HG03039 (cell line): ENCODE measurements at regions not wholly inside any gene's neighbourhood (a gene's known extent, or its start where the extent isn't known, plus 50 kb on each side); places are given as distances from the start of the nearest gene placed in this dataset.
A peak's percentile ranks its signal among the peaks of the same experiment; 100 is the strongest.
"Not testable (repeated sequence)": the region's sequence is repeated elsewhere in the genome, so short reads cannot be mapped to it uniquely, and the experiment has no call there.

Source experiments
- ATAC-seq: cut with Tn5 transposase; IDR thresholded peaks from one replicate; pipeline ENCODE4 v1.9.1; 2021; ENCODE audit warnings: mild to moderate bottlenecking, moderate library complexity; ENCODE audit not compliant: unreplicated experiment

DNA sequence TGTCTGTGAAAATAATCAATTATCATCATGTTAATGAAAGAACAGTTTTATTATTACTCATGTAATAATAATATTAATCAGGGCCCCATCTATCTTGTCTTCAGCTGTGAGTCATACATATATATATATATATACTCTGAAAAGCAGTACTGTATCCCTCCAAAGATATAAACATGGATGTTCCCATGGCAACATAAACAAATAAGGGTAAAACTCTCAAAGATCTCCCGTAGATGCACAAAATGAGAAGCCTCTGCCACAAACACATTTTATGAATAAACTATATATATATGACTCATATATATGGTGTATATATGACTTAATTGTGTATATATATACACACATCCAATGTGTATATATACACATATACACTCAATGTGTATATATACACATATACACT, 163.8 kb upstream of the ARHGEF26 start:
- no peak for ATAC-seq

GRCh38 chr3:153958635-153959595, 162.3 kb upstream of the ARHGEF26 start:
- no peak for ATAC-seq

DNA sequence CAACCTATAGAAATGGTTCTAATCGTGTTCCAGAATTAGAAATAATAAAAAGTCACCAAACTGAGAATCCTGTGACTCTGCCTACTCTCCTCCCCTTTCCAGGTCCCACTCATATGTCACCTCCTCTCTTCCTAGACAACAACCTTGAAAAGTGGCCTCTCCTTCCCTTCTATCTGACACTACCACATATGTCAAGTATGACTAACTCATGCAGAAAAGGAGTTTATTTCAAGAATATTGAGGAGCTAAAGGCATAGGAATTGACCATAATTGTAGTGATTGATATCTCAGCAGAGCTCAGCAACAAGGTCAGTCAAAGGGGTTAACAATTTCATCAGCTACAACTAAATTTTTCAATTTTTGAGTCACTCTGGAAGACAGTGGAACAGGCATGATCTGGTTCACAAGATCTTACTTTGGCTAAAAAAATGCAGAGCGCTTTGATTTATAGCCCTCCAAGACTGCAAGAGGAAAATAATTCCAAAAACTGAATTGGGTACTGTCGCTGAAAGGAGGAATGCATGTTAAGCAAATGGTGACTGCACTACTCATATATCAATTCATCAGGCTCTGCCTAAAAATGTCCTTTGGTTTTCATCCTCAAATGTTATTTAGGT, 160.6 kb upstream of the ARHGEF26 start:
- ATAC-seq, result no peak

DNA sequence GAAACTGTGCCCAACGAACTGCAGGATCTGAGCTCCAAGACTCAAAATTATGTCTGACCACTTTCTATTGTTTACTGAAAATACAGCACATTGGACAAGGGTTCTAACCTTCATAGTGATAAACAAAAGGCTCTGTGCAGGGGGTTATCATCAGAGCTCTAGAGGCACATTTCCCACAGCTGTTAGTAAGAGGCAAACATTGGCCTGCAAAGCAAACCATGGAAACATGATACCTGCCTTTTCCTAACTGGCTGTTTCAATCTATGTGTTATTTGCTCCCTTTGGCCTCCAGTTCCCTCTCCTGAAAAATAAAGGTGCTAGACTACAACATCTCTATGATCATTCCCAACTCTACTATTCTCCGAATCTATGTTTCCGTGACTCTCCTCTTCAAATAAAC, 159.7 kb upstream of the ARHGEF26 start:
- ATAC-seq, result no peak

DNA sequence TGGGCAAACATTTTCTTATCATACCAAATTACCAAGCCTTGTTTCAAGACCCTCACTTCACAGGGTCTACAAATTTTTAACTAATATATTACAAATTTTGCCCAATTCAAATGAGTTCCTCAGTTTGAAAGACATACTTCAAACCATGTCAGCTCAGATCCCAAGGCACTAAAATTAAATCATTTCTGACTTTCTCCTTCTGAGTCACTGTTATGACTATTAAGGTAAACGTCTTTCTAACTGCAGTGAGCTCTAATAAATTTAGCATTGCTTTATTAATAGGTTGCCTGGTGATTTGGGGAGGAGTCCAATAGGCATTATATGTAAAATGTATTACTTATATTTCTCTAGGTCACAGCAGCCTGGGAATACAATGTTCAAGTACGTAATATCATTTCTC, 158.2 kb upstream of the ARHGEF26 start:
- ATAC-seq, result no peak

- peak; percentile 41 for ATAC-seq
Measured at GRCh38 chr3:153967260-153967659, 153.9 kb upstream of the ARHGEF26 start.

DNA sequence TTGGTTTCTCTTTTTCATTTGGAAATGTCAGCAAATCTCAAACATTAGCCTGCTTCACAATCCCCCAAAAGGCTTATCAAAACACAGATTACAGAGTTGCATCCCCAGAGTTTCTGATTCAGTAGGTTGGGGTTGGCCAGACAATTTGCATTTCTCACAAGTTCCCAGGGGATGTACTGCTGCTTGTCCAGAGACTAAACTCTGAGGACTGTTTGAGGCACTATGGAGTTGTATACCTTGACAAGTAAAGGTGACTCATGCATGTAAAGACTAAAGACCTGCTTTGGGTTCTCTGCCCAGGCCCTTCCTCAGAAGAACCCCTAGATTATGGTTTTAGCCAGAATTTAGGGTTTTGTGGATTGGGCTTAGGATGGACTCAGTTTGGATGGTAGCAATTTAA, 151.1 kb upstream of the ARHGEF26 start:
- peak; percentile 38 for ATAC-seq

DNA sequence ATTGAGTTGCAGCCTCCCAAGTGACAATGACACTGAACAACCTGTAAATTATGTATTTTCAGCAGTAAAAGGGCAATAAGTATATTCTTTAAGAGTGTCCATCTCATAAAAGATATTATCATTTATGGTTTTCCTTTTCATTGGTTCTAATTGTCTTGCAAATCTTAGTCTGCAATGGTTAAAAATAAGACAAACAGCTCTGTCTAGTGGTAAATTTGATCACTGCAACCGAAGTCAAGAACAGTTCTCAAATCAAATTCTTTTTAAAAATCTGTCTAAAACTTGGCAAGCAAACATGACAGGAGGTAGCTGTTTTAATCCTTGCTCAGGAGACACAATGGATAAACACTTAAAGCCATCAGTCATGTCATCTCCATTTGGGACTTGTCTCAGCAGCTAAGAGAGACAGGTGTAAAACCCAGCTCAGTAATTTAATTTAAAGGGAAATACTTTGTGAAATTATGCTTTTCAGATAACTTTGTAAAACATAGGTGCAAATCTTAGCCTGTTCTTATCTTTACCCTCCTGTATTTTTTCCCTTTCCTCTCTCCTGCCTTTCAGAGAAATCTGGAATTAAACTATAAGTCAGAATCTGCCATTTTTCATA, 150.3 kb upstream of the ARHGEF26 start:
- no peak for ATAC-seq

DNA sequence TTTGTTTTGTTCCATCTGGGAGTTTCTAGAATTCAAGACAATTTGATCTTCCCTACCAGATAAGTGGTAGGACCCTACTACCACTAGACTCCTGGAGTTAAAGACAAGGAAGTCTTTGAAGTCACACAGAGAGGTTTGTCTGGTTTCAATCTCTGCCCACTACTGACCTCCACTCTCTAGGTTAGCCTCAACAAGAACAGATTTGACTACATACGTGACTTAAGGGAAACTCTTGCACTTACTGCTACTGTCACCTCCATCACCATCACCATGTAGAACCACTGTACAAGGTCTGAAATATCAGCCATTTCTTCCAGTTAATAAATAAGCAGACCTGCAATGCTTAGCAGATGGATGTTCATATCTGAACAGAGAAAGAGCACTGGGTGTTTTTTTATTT, 148.3 kb upstream of the ARHGEF26 start:
- peak; percentile 57 for ATAC-seq

- ATAC-seq, result peak; percentile 40
Measured at GRCh38 chr3:153973722-153974265, 147.4 kb upstream of the ARHGEF26 start.

DNA sequence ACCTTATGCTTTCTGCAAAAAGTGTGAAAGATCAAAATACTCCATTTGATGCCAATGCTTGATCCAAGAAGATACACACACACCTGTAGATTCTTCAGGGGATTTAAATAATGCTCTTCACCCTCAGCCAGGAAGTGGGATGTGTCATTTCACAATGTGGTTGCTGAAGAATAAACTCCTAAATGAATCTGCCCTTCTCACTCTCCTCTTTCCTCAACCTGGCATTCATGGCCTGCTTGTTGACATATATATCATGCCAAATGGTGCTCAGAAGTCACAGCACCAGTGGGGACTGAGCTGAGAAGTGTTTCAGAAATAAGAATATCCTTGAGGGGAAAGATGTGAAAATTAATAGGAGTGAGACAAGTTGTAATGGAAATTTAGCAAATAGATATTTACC, 146.6 kb upstream of the ARHGEF26 start:
- ATAC-seq, result no peak

- ATAC-seq, result no peak
Measured at GRCh38 chr3:153976891-153977554, 144.2 kb upstream of the ARHGEF26 start.

DNA sequence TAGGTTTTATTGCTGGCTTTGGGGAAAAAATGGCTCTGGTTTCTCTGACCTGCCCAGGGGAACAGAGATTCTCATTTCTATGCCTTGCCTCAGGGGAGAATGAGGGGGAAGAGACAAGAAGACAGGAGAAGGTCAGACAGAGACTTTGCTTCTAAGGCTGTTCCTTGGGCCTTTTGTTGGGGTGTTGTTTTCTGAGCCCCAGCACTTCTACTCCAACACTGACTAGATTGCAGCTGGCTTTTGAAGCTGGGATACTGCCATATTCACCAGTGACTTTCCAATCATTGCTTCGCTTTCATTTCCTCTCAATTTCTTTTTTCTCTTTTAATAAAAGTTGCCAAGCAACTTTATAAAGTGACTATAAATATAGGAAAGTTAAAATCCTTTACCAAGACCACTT, 143.2 kb upstream of the ARHGEF26 start:
- no peak for ATAC-seq

DNA sequence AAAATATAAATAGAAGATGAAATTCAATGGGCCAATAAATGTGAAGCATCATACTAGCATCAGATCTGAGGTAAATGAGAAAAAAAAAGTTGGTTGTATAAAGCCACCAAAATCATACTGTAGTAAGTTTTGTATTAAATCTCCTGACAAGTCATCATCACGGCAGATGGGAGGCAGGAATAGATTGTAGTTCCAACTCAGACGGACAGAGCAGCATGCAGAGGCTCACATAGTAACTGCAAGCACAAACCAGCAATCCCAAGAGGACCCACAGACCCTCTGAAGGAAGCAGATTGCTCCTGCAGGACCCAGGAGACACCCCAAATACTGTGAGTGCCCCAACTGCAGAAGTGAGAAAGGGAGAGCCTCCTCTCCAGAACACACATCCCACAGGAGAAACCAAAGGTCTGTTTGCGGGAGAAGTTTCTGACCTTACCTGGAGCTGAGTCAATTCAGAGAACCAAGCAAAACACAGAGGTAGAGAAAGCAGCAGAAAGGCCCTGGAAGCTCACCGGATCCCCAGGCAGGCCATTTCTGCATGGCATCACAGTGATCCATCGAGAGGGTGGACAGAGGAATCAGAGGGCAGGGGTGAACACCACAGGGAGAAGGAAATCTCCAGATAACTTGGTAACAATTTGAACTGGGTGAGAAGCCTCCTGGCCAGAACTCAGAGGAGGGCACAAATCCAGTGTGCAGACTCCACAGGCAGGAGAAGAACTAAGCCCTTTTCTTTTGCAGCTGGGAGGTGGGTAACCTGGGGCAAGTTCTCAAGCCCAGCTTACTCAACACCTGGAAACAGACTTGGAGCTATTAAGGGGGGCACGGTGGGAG, 141.6 kb upstream of the ARHGEF26 start:
- no peak for ATAC-seq

GRCh38 chr3:153980252-153980590, 141.0 kb upstream of the ARHGEF26 start:
- ATAC-seq, result no peak

DNA sequence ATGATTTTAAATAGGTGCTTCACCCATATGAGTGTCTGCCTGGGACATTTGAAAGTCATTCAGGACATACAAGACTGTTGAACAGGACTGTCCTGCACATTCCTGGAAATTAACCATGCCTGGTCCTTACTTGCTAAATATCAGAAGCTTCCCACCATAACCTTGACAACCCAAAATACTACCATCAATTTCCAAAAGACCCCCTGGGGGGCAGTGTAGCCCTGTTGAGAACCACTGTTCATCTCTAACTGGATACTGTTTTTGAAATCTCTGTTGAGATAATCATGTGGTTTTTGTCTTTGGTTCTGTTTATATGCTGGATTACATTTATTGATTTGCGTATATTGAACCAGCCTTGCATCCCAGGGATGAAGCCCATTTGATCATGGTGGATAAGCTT, 123.8 kb upstream of the ARHGEF26 start:
- ATAC-seq, result not testable (repeated sequence)

DNA sequence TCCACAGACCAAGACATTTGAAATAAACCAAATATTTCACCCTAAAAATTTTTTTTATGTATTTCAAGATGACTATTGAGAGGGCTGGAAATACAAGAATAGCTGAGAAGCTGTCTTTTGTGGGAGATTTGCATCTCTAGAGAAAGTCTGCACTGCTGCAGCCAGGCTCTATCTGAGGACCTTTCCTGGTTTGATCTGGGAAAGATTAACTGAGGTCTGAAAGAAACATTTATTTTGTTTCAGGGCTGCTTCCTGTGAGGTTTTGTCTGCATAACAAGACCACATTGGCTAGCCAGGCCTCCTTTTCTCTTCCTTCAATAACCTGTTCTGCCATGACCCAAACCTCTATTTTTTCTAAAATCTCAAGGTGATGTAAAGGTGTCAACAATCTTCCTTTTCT, 117.5 kb upstream of the ARHGEF26 start:
- no peak for ATAC-seq

GRCh38 chr3:154011036-154011435, 110.2 kb upstream of the ARHGEF26 start:
- ATAC-seq, result no peak

- ATAC-seq, result no peak
Measured at GRCh38 chr3:154013736-154014135, 107.5 kb upstream of the ARHGEF26 start.

GRCh38 chr3:154015307-154015706, 105.9 kb upstream of the ARHGEF26 start:
- no peak for ATAC-seq
